HG03571 (cell line): ENCODE measurements at regions not wholly inside any gene's neighbourhood (a gene's known extent, or its start where the extent isn't known, plus 50 kb on each side); places are given as distances from the start of the nearest gene placed in this dataset.

ENCODE experiments used
- ATAC-seq: cut with Tn5 transposase; IDR thresholded peaks from one replicate; pipeline ENCODE4 v1.9.1; 2021; ENCODE audit not compliant: unreplicated experiment

- ATAC-seq = no peak
Measured at GRCh38 chr18:21996351-21996826, 173.0 kb upstream of the GATA6 start.

- ATAC-seq = no peak
Measured at GRCh38 chr18:21997207-21998143, 171.9 kb upstream of the GATA6 start.

GRCh38 chr18:21998486-21998885 is 170.9 kb upstream of the GATA6 start:
- ATAC-seq = no peak

GRCh38 chr18:22001912-22002487 is 167.4 kb upstream of the GATA6 start:
- ATAC-seq = no peak

- ATAC-seq = no peak
Measured at GRCh38 chr18:22005191-22005841, 164.1 kb upstream of the GATA6 start.

- ATAC-seq = no peak
Measured at GRCh38 chr18:22006458-22006857, 162.9 kb upstream of the GATA6 start.

- no peak for ATAC-seq
Measured at GRCh38 chr18:22009242-22009641, 160.1 kb upstream of the GATA6 start.

GRCh38 chr18:22013993-22014392 is 155.4 kb upstream of the GATA6 start:
- ATAC-seq = no peak

GRCh38 chr18:22015156-22015555 is 154.2 kb upstream of the GATA6 start:
- no peak for ATAC-seq

- ATAC-seq = no peak
Measured at GRCh38 chr18:22018366-22018765, 151.0 kb upstream of the GATA6 start.

GRCh38 chr18:22019193-22019592 is 150.2 kb upstream of the GATA6 start:
- no peak for ATAC-seq

GRCh38 chr18:22020127-22020866 is 149.1 kb upstream of the GATA6 start:
- ATAC-seq = no peak

- ATAC-seq = no peak
Measured at GRCh38 chr18:22020867-22021370, 148.5 kb upstream of the GATA6 start.

- ATAC-seq = no peak
Measured at GRCh38 chr18:22021701-22022100, 147.7 kb upstream of the GATA6 start.

GRCh38 chr18:22024924-22025323 is 144.5 kb upstream of the GATA6 start:
- ATAC-seq = no peak

GRCh38 chr18:22026362-22026761 is 143.0 kb upstream of the GATA6 start:
- ATAC-seq = no peak

- ATAC-seq = no peak
Measured at GRCh38 chr18:22026889-22027288, 142.5 kb upstream of the GATA6 start.

- ATAC-seq = no peak
Measured at GRCh38 chr18:22031611-22032010, 137.8 kb upstream of the GATA6 start.

GRCh38 chr18:22032392-22032961 is 136.9 kb upstream of the GATA6 start:
- ATAC-seq = no peak

- no peak for ATAC-seq
Measured at GRCh38 chr18:22033085-22033484, 136.3 kb upstream of the GATA6 start.

GRCh38 chr18:22034276-22034675 is 135.1 kb upstream of the GATA6 start:
- ATAC-seq = no peak
